ENCODE measurements at regions not wholly inside any gene's neighbourhood (a gene's known extent, or its start where the extent isn't known, plus 50 kb on each side); places are given as distances from the start of the nearest gene placed in this dataset.

GRCh38 chr3:124558991-124559845, 171.0 kb upstream of the UMPS start:
- DNase-seq (ENCODE audit: low read depth), result peak; percentile 93

GRCh38 chr3:124559846-124560574, 170.2 kb upstream of the UMPS start:
- peak; percentile 76 for DNase-seq (ENCODE audit: low read depth)
- peak; percentile 96 for TF ChIP-seq CTCF (conservative IDR thresholded peaks at IDR 0.05; ENCODE audit: low read length)
- no peak overlapping the region for H3K4me3 ChIP-seq (ENCODE audit: low read length)

More at GRCh38 chr3:124558991-124559845, 171.0 kb upstream of the UMPS start:
- no peak overlapping the region for H3K4me3 ChIP-seq (ENCODE audit: low read length)
- TF ChIP-seq CTCF (conservative IDR thresholded peaks at IDR 0.05; ENCODE audit: low read length), result no peak

- H3K4me3 ChIP-seq (ENCODE audit: low read length), result no peak overlapping the region
- no peak for DNase-seq (ENCODE audit: low read depth)
- TF ChIP-seq CTCF (conservative IDR thresholded peaks at IDR 0.05; ENCODE audit: low read length), result no peak
Observed at GRCh38 chr3:124560666-124561215, 169.5 kb upstream of the UMPS start.

GRCh38 chr3:124562769-124563168, 167.5 kb upstream of the UMPS start:
- no peak for DNase-seq (ENCODE audit: low read depth)
- no peak overlapping the region for H3K4me3 ChIP-seq (ENCODE audit: low read length)
- TF ChIP-seq CTCF (conservative IDR thresholded peaks at IDR 0.05; ENCODE audit: low read length), result no peak

GRCh38 chr3:124563376-124563775, 166.9 kb upstream of the UMPS start:
- TF ChIP-seq CTCF (conservative IDR thresholded peaks at IDR 0.05; ENCODE audit: low read length), result no peak
- H3K4me3 ChIP-seq (ENCODE audit: low read length), result no peak overlapping the region
- DNase-seq (ENCODE audit: low read depth), result no peak

GRCh38 chr3:124565013-124565412, 165.2 kb upstream of the UMPS start:
- H3K4me3 ChIP-seq (ENCODE audit: low read length), result no peak overlapping the region
- peak; percentile 94 for TF ChIP-seq CTCF (conservative IDR thresholded peaks at IDR 0.05; ENCODE audit: low read length)
- peak; percentile 69 for DNase-seq (ENCODE audit: low read depth)
